Mucosa of descending colon (tissue), 3 donors: ENCODE measurements at regions not wholly inside any gene's neighbourhood (a gene's known extent, or its start where the extent isn't known, plus 50 kb on each side); places are given as distances from the start of the nearest gene placed in this dataset.

Experiments used
- ATAC-seq: fragments of 200-7000 bp; cut with Tn5 transposase; one replicate; pipeline ENCODE4 v1.9.1; 2020; ENCODE audit warnings: mild to moderate bottlenecking, moderate library complexity
- DNase-seq, 3 donors: peaks; one replicate each; pipeline ENCODE4 v3.0.0-alpha.2; 2020
- H3K36me3 ChIP-seq: fragments of 200-600 bp; one replicate; pipeline ENCODE4 v1.8.0; 2021; ENCODE audit warnings: low read depth, mild to moderate bottlenecking
- H3K4me1 ChIP-seq: fragments of 200-600 bp; one replicate; pipeline ENCODE4 v1.8.0; 2021; ENCODE audit warnings: low read depth, mild to moderate bottlenecking
- H3K4me3 ChIP-seq: fragments of 200-600 bp; one replicate; pipeline ENCODE4 v1.8.0; 2021; ENCODE audit warnings: mild to moderate bottlenecking
- H3K9me3 ChIP-seq: fragments of 200-600 bp; one replicate; pipeline ENCODE4 v1.8.0; 2021; ENCODE audit warnings: mild to moderate bottlenecking
- CTCF ChIP-seq: fragments of 200-600 bp; IDR thresholded peaks from one replicate; pipeline ENCODE4 v1.8.0; 2022; ENCODE audit warnings: antibody characterized with exemption, mild to moderate bottlenecking
- intact Hi-C, 2 donors: fragments of 100-400 bp; cut with DNase I in 1 of 2; cut with micrococcal nuclease in 1 of 2; formaldehyde crosslinking; loops; one replicate each; pipeline versions ENCODE4 v1.11.0 to v1.11.1; 2022; cut with DNase I, micrococcal nuclease
- donor health status: DM: no; HTN: no; CAD: no; lungs with moderate emphysema.
- donor health status: DM: no; HTN: no; CAD: no.
- donor health status: DM: no; HTN: yes; CAD: no.

- TF ChIP-seq CTCF = no peak
- Histone ChIP-seq H3K4me1 (no peaks in the 10 kb centered on the region), H3K36me3 (no peaks in the 10 kb centered on the region), H3K4me3 (no peak overlapping the region), H3K9me3 (peaks cover 6% of the 10 kb centered on the region)
- ATAC-seq (no peak), DNase-seq (no peak)
- intact Hi-C loops = no loop called here
Measured at GRCh38 chr15:39413558-39413957, 167.3 kb upstream of the THBS1 start.

- no peak for TF ChIP-seq CTCF
- ATAC-seq (no peak), DNase-seq (no peak)
- intact Hi-C loops = no loop called here
- Histone ChIP-seq H3K4me1 (no peaks in the 10 kb centered on the region), H3K4me3 (no peak overlapping the region), H3K36me3 (no peaks in the 10 kb centered on the region), H3K9me3 (peaks cover 6% of the 10 kb centered on the region)
Measured at GRCh38 chr15:39414201-39414600, 166.7 kb upstream of the THBS1 start.

- H3K4me1 ChIP-seq = no peaks in the 10 kb centered on the region
- intact Hi-C loops = no loop called here
- no peak for TF ChIP-seq CTCF
Measured at GRCh38 chr15:39415634-39416033, 165.2 kb upstream of the THBS1 start.

GRCh38 chr15:39416258-39416657 is 164.6 kb upstream of the THBS1 start:
- H3K36me3 ChIP-seq = no peaks in the 10 kb centered on the region
- TF ChIP-seq CTCF = no peak
- intact Hi-C loops = no loop called here
- H3K9me3 ChIP-seq = peaks cover 6% of the 10 kb centered on the region
- no peaks in the 10 kb centered on the region for H3K4me1 ChIP-seq
- H3K4me3 ChIP-seq = no peak overlapping the region
- ATAC-seq = no peak
- DNase-seq = no peak

More at GRCh38 chr15:39415634-39416033, 165.2 kb upstream of the THBS1 start:
- Histone ChIP-seq H3K9me3 (peaks cover 6% of the 10 kb centered on the region), H3K4me3 (no peak overlapping the region), H3K36me3 (no peaks in the 10 kb centered on the region)
- no peak for ATAC-seq
- no peak for DNase-seq

- H3K4me1 ChIP-seq = no peaks in the 10 kb centered on the region
- H3K4me3 ChIP-seq = no peak overlapping the region
- H3K9me3 ChIP-seq = peaks cover 6% of the 10 kb centered on the region
- no peak for TF ChIP-seq CTCF
- H3K36me3 ChIP-seq = no peaks in the 10 kb centered on the region
- DNase-seq (no peak), ATAC-seq (no peak)
- intact Hi-C loops = no loop called here
Measured at GRCh38 chr15:39417366-39418134, 163.3 kb upstream of the THBS1 start.
